ENCODE measurements at regions not wholly inside any gene's neighbourhood (a gene's known extent, or its start where the extent isn't known, plus 50 kb on each side); places are given as distances from the start of the nearest gene placed in this dataset.
A peak's percentile ranks its signal among the peaks of the same experiment; 100 is the strongest.

DNA sequence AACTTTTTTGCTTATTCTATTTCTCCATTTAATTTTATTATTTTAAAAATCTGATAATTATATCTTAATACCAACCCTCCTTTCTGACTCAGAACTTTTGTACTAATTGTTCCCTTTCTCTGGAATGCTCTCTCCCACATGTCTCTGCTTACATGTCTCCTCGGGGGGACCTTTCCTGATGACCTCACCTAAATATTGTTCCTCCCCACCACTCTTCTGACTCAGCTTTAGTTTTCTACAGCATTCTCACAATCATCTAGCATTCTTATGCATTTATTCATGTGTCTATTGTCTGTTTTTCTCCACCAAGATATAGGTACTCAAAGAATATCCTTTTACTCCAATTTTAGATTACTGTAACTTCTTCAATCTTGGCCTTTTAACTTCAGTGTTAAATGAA, 128.7 kb downstream of the MSL3 start:
- no peaks in the 10 kb centered on the region for H3K79me2 ChIP-seq (ENCODE audit: control insufficient read depth, insufficient read depth, low read length)
- peak; percentile 70 for DNase-seq (ENCODE audit: low read depth, low spot score)
- H3K27ac ChIP-seq (ENCODE audit: control insufficient read depth, insufficient read depth, low read length) = peak overlapping the region; percentile 75
- dilution Hi-C loops (cut with MboI; ENCODE audit: extremely low pct_ligation_motif_present, low sequenced_read_pairs) = no loop called here
- H3K36me3 ChIP-seq (ENCODE audit: control insufficient read depth in 2 of 2, extremely low read depth in 1 of 2, insufficient read depth in 2 of 2, low read length in 2 of 2) = no peaks in the 10 kb centered on the region
- no peaks in the 10 kb centered on the region for H3K9me3 ChIP-seq (ENCODE audit: control insufficient read depth, low read depth, low read length)
- H3K4me1 ChIP-seq (ENCODE audit: control insufficient read depth, extremely low read depth, insufficient read depth, low read length) = peaks cover 32% of the 10 kb centered on the region
- FAIRE-seq = peak; percentile 78
- no peaks in the 10 kb centered on the region for H3K9me1 ChIP-seq (ENCODE audit: control insufficient read depth, extremely low read depth, insufficient read depth, low read length)
- no peak overlapping the region for H2AFZ ChIP-seq (ENCODE audit: control insufficient read depth, low read length)
- peak overlapping the region; percentile 39 for H3K9ac ChIP-seq (ENCODE audit: control insufficient read depth, extremely low read depth, insufficient read depth, low read length)
- peak overlapping the region; percentile 71 for H3K4me2 ChIP-seq (ENCODE audit: control insufficient read depth, extremely low read depth, insufficient read depth, low read depth, low read length)
- no peaks in the 10 kb centered on the region for H3K27me3 ChIP-seq (ENCODE audit: control insufficient read depth, extremely low read depth, insufficient read depth, low read length)
- no peak for TF ChIP-seq EZH2 (IDR thresholded peaks at IDR 0.05; ENCODE audit: low read length)
- TF ChIP-seq, protein P1, sequence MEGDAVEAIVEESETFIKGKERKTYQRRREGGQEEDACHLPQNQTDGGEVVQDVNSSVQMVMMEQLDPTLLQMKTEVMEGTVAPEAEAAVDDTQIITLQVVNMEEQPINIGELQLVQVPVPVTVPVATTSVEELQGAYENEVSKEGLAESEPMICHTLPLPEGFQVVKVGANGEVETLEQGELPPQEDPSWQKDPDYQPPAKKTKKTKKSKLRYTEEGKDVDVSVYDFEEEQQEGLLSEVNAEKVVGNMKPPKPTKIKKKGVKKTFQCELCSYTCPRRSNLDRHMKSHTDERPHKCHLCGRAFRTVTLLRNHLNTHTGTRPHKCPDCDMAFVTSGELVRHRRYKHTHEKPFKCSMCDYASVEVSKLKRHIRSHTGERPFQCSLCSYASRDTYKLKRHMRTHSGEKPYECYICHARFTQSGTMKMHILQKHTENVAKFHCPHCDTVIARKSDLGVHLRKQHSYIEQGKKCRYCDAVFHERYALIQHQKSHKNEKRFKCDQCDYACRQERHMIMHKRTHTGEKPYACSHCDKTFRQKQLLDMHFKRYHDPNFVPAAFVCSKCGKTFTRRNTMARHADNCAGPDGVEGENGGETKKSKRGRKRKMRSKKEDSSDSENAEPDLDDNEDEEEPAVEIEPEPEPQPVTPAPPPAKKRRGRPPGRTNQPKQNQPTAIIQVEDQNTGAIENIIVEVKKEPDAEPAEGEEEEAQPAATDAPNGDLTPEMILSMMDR (optimal IDR thresholded peaks at IDR 0.05 in 1 of 3, IDR thresholded peaks at IDR 0.05 in 1 of 3, conservative IDR thresholded peaks at IDR 0.05 in 1 of 3; ENCODE audit: extremely low read depth in 1 of 3, insufficient read depth in 2 of 3, low read length in 3 of 3) = no peak
- no peak overlapping the region for H3K4me3 ChIP-seq (ENCODE audit: control insufficient read depth in 2 of 3, extremely low read depth in 1 of 3, insufficient read depth in 2 of 3, low read depth in 1 of 3, low read length in 3 of 3)
- no peaks in the 10 kb centered on the region for H4K20me1 ChIP-seq (ENCODE audit: control insufficient read depth, extremely low read depth, insufficient read depth, low read length)

DNA sequence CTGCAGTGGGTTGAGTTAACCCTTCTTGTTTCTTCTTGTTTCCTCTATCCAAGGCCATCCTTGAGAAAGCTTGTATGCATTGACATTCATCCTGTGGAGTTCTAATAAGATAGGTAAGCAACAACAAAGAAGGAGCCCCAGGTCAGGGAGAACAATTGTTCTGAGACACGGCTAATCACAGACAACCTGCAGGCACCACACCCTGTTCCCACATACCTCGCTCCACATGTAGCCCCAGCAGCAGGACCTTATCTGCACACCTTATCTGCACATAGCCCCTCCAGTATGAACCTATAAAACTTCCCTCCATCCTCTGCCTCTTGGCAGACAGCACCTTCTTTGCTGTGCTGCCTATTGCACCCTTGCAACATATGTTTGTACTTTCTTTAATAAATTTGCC, 129.1 kb downstream of the MSL3 start:
- H3K9me1 ChIP-seq (ENCODE audit: control insufficient read depth, extremely low read depth, insufficient read depth, low read length) = no peaks in the 10 kb centered on the region
- no peaks in the 10 kb centered on the region for H3K27me3 ChIP-seq (ENCODE audit: control insufficient read depth, extremely low read depth, insufficient read depth, low read length)
- H4K20me1 ChIP-seq (ENCODE audit: control insufficient read depth, extremely low read depth, insufficient read depth, low read length) = no peaks in the 10 kb centered on the region
- no peak overlapping the region for H2AFZ ChIP-seq (ENCODE audit: control insufficient read depth, low read length)
- no peaks in the 10 kb centered on the region for H3K9me3 ChIP-seq (ENCODE audit: control insufficient read depth, low read depth, low read length)
- H3K4me3 ChIP-seq (ENCODE audit: control insufficient read depth in 2 of 3, extremely low read depth in 1 of 3, insufficient read depth in 2 of 3, low read depth in 1 of 3, low read length in 3 of 3) = peak overlapping the region in 1 of 3 experiments; percentile 21
- peaks cover 28% of the 10 kb centered on the region for H3K4me1 ChIP-seq (ENCODE audit: control insufficient read depth, extremely low read depth, insufficient read depth, low read length)
- peak overlapping the region; percentile 75 for H3K27ac ChIP-seq (ENCODE audit: control insufficient read depth, insufficient read depth, low read length)
- peak overlapping the region; percentile 39 for H3K9ac ChIP-seq (ENCODE audit: control insufficient read depth, extremely low read depth, insufficient read depth, low read length)
- H3K4me2 ChIP-seq (ENCODE audit: control insufficient read depth, extremely low read depth, insufficient read depth, low read depth, low read length) = peak overlapping the region; percentile 71
- TF ChIP-seq, protein P1 (optimal IDR thresholded peaks at IDR 0.05 in 1 of 3, IDR thresholded peaks at IDR 0.05 in 1 of 3, conservative IDR thresholded peaks at IDR 0.05 in 1 of 3; ENCODE audit: extremely low read depth in 1 of 3, insufficient read depth in 2 of 3, low read length in 3 of 3) = no peak
- TF ChIP-seq EZH2 (IDR thresholded peaks at IDR 0.05; ENCODE audit: low read length) = no peak
- peak; percentile 53 for DNase-seq (ENCODE audit: low read depth, low spot score)
- FAIRE-seq = no peak
- H3K36me3 ChIP-seq (ENCODE audit: control insufficient read depth in 2 of 2, extremely low read depth in 1 of 2, insufficient read depth in 2 of 2, low read length in 2 of 2) = no peaks in the 10 kb centered on the region
- dilution Hi-C loops (cut with MboI; ENCODE audit: extremely low pct_ligation_motif_present, low sequenced_read_pairs) = no loop called here
- no peaks in the 10 kb centered on the region for H3K79me2 ChIP-seq (ENCODE audit: control insufficient read depth, insufficient read depth, low read length)
